ENCODE measurements at regions not wholly inside any gene's neighbourhood (a gene's known extent, or its start where the extent isn't known, plus 50 kb on each side); places are given as distances from the start of the nearest gene placed in this dataset.
A peak's percentile ranks its signal among the peaks of the same experiment; 100 is the strongest.

DNA sequence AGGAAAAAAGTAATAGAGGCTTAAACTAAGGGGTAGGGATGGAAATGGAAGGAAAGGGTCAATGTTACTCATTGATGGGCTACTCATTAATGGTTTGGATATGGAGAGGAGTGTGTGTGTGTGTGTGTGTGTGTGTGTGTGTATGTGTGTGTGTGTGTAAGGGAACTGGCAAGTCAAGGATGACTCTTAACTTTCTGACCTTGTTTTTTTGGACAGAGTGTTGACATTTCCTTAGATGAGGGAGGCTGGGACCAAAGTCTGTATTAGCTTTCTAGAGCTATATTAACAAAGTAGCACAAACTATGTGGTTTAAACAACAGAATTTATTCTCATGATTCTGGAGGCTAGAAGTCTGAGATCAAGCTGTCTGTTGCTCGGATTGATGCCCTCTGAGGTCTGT is 202.7 kb downstream of the GBA3 start (continued):
- TF ChIP-seq CBX2 (IDR thresholded peaks at IDR 0.05; ENCODE audit: low read depth, low read length) (no peak), CBX2 (CRISPR knock-in tag; IDR thresholded peaks at IDR 0.05; ENCODE audit: low read depth) (no peak), RBM22 (optimal IDR thresholded peaks at IDR 0.05; ENCODE audit: low read length) (no peak), ZNF775 (CRISPR knock-in tag; IDR thresholded peaks at IDR 0.05; ENCODE audit: borderline replicate concordance) (no peak), SALL1 (CRISPR knock-in tag; IDR thresholded peaks at IDR 0.05) (peak; percentile 28; the same call in 1 of the 2 replicates), ZNF761 (CRISPR knock-in tag; conservative IDR thresholded peaks at IDR 0.05) (no peak), ZNF546 (CRISPR knock-in tag; conservative IDR thresholded peaks at IDR 0.05) (no peak), ZNF615 (CRISPR knock-in tag; IDR thresholded peaks at IDR 0.05; ENCODE audit: borderline replicate concordance) (no peak), DPF2 (CRISPR knock-in tag; IDR thresholded peaks at IDR 0.05; ENCODE audit: borderline replicate concordance, low read depth) (peak; percentile 71; the same call in 1 of the 2 replicates), YEATS4 (CRISPR knock-in tag; IDR thresholded peaks at IDR 0.05; ENCODE audit: borderline replicate concordance) (no peak), ZNF543 (CRISPR knock-in tag; IDR thresholded peaks at IDR 0.05) (no peak), ZC3H4 (CRISPR knock-in tag; IDR thresholded peaks at IDR 0.05; ENCODE audit: borderline replicate concordance) (no peak), ZNF10 (CRISPR knock-in tag; IDR thresholded peaks at IDR 0.05; ENCODE audit: borderline replicate concordance, low read depth) (no peak), ZNF3 (CRISPR knock-in tag; IDR thresholded peaks at IDR 0.05) (no peak), EP300 (IDR thresholded peaks at IDR 0.05; ENCODE audit: low read depth in 2 of 2, low read length in 2 of 2) (peak in 1 of 2 experiments; percentile 58; a peak in 1 of 4 replicates), EP300 (CRISPR knock-in tag; IDR thresholded peaks at IDR 0.05; ENCODE audit: borderline replicate concordance) (no peak), JDP2 (CRISPR knock-in tag; IDR thresholded peaks at IDR 0.05; ENCODE audit: borderline replicate concordance) (no peak), ZFP82 (CRISPR knock-in tag; IDR thresholded peaks at IDR 0.05; ENCODE audit: borderline replicate concordance) (no peak), ERF (CRISPR knock-in tag; IDR thresholded peaks at IDR 0.05) (no peak), ZSCAN21 (CRISPR knock-in tag; IDR thresholded peaks at IDR 0.05; ENCODE audit: borderline replicate concordance) (no peak), EED (CRISPR knock-in tag; IDR thresholded peaks at IDR 0.05) (no peak), PPARG (CRISPR knock-in tag; conservative IDR thresholded peaks at IDR 0.05) (no peak), NFE2L1 (CRISPR knock-in tag; IDR thresholded peaks at IDR 0.05; ENCODE audit: borderline replicate concordance) (no peak)
- TF ChIP-seq, protein P1, sequence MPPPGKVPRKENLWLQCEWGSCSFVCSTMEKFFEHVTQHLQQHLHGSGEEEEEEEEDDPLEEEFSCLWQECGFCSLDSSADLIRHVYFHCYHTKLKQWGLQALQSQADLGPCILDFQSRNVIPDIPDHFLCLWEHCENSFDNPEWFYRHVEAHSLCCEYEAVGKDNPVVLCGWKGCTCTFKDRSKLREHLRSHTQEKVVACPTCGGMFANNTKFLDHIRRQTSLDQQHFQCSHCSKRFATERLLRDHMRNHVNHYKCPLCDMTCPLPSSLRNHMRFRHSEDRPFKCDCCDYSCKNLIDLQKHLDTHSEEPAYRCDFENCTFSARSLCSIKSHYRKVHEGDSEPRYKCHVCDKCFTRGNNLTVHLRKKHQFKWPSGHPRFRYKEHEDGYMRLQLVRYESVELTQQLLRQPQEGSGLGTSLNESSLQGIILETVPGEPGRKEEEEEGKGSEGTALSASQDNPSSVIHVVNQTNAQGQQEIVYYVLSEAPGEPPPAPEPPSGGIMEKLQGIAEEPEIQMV (CRISPR knock-in tag; IDR thresholded peaks at IDR 0.05; ENCODE audit: low read depth): no peak
- TF ChIP-seq, protein P2, sequence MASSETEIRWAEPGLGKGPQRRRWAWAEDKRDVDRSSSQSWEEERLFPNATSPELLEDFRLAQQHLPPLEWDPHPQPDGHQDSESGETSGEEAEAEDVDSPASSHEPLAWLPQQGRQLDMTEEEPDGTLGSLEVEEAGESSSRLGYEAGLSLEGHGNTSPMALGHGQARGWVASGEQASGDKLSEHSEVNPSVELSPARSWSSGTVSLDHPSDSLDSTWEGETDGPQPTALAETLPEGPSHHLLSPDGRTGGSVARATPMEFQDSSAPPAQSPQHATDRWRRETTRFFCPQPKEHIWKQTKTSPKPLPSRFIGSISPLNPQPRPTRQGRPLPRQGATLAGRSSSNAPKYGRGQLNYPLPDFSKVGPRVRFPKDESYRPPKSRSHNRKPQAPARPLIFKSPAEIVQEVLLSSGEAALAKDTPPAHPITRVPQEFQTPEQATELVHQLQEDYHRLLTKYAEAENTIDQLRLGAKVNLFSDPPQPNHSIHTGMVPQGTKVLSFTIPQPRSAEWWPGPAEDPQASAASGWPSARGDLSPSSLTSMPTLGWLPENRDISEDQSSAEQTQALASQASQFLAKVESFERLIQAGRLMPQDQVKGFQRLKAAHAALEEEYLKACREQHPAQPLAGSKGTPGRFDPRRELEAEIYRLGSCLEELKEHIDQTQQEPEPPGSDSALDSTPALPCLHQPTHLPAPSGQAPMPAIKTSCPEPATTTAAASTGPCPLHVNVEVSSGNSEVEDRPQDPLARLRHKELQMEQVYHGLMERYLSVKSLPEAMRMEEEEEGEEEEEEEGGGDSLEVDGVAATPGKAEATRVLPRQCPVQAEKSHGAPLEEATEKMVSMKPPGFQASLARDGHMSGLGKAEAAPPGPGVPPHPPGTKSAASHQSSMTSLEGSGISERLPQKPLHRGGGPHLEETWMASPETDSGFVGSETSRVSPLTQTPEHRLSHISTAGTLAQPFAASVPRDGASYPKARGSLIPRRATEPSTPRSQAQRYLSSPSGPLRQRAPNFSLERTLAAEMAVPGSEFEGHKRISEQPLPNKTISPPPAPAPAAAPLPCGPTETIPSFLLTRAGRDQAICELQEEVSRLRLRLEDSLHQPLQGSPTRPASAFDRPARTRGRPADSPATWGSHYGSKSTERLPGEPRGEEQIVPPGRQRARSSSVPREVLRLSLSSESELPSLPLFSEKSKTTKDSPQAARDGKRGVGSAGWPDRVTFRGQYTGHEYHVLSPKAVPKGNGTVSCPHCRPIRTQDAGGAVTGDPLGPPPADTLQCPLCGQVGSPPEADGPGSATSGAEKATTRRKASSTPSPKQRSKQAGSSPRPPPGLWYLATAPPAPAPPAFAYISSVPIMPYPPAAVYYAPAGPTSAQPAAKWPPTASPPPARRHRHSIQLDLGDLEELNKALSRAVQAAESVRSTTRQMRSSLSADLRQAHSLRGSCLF (CRISPR knock-in tag; IDR thresholded peaks at IDR 0.05; ENCODE audit: borderline replicate concordance): no peak
- TF ChIP-seq, protein P3, sequence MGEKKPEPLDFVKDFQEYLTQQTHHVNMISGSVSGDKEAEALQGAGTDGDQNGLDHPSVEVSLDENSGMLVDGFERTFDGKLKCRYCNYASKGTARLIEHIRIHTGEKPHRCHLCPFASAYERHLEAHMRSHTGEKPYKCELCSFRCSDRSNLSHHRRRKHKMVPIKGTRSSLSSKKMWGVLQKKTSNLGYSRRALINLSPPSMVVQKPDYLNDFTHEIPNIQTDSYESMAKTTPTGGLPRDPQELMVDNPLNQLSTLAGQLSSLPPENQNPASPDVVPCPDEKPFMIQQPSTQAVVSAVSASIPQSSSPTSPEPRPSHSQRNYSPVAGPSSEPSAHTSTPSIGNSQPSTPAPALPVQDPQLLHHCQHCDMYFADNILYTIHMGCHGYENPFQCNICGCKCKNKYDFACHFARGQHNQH (CRISPR knock-in tag; IDR thresholded peaks at IDR 0.05): no peak

Data from HepG2 (cell line).